ENCODE measurements at regions not wholly inside any gene's neighbourhood (a gene's known extent, or its start where the extent isn't known, plus 50 kb on each side); places are given as distances from the start of the nearest gene placed in this dataset.

GRCh38 chr12:19572920-19573558 is 133.7 kb downstream of the AEBP2 start:
- peak; percentile 65 for DNase-seq
- in situ Hi-C loops (cut with HindIII; ENCODE audit: low pct_ligation_motif_present, low pct_unique_long_range_greater_than_20kb, low sequenced_read_pairs): no loop called here

GRCh38 chr12:19573866-19574265 is 134.6 kb downstream of the AEBP2 start:
- in situ Hi-C loops (cut with HindIII; ENCODE audit: low pct_ligation_motif_present, low pct_unique_long_range_greater_than_20kb, low sequenced_read_pairs): no loop called here
- no peak for DNase-seq

- in situ Hi-C loops (cut with HindIII; ENCODE audit: low pct_ligation_motif_present, low pct_unique_long_range_greater_than_20kb, low sequenced_read_pairs): no loop called here
- DNase-seq: no peak
Measured at GRCh38 chr12:19574601-19575000, 135.3 kb downstream of the AEBP2 start.

- in situ Hi-C loops (cut with HindIII; ENCODE audit: low pct_ligation_motif_present, low pct_unique_long_range_greater_than_20kb, low sequenced_read_pairs): no loop called here
- peak; percentile 8 for DNase-seq
Measured at GRCh38 chr12:19575337-19576243, 136.3 kb downstream of the AEBP2 start.

- DNase-seq: no peak
- in situ Hi-C loops (cut with HindIII; ENCODE audit: low pct_ligation_motif_present, low pct_unique_long_range_greater_than_20kb, low sequenced_read_pairs): no loop called here
Measured at GRCh38 chr12:19576506-19577280, 137.4 kb downstream of the AEBP2 start.

GRCh38 chr12:19577281-19577530 is 137.9 kb downstream of the AEBP2 start:
- no peak for DNase-seq
- in situ Hi-C loops (cut with HindIII; ENCODE audit: low pct_ligation_motif_present, low pct_unique_long_range_greater_than_20kb, low sequenced_read_pairs): no loop called here

GRCh38 chr12:19584732-19585131 is 145.4 kb downstream of the AEBP2 start:
- in situ Hi-C loops (cut with HindIII; ENCODE audit: low pct_ligation_motif_present, low pct_unique_long_range_greater_than_20kb, low sequenced_read_pairs): no loop called here
- DNase-seq: no peak

GRCh38 chr12:19588951-19589350 is 149.7 kb downstream of the AEBP2 start:
- in situ Hi-C loops (cut with HindIII; ENCODE audit: low pct_ligation_motif_present, low pct_unique_long_range_greater_than_20kb, low sequenced_read_pairs): no loop called here
- no peak for DNase-seq

GRCh38 chr12:19591951-19592350 is 152.7 kb downstream of the AEBP2 start:
- no peak for DNase-seq
- in situ Hi-C loops (cut with HindIII; ENCODE audit: low pct_ligation_motif_present, low pct_unique_long_range_greater_than_20kb, low sequenced_read_pairs): no loop called here

- in situ Hi-C loops (cut with HindIII; ENCODE audit: low pct_ligation_motif_present, low pct_unique_long_range_greater_than_20kb, low sequenced_read_pairs): no loop called here
- DNase-seq: no peak
Measured at GRCh38 chr12:19596434-19597166, 157.3 kb downstream of the AEBP2 start.

- in situ Hi-C loops (cut with HindIII; ENCODE audit: low pct_ligation_motif_present, low pct_unique_long_range_greater_than_20kb, low sequenced_read_pairs): no loop called here
- no peak for DNase-seq
Measured at GRCh38 chr12:19597167-19598026, 158.1 kb downstream of the AEBP2 start.

- no peak for DNase-seq
- in situ Hi-C loops (cut with HindIII; ENCODE audit: low pct_ligation_motif_present, low pct_unique_long_range_greater_than_20kb, low sequenced_read_pairs): no loop called here
Measured at GRCh38 chr12:19605720-19606119, 166.4 kb downstream of the AEBP2 start.

- in situ Hi-C loops (cut with HindIII; ENCODE audit: low pct_ligation_motif_present, low pct_unique_long_range_greater_than_20kb, low sequenced_read_pairs): no loop called here
- no peak for DNase-seq
Measured at GRCh38 chr12:19608039-19608438, 168.7 kb downstream of the AEBP2 start.

GRCh38 chr12:19613051-19613535 is 173.8 kb downstream of the AEBP2 start:
- no peak for DNase-seq
- in situ Hi-C loops (cut with HindIII; ENCODE audit: low pct_ligation_motif_present, low pct_unique_long_range_greater_than_20kb, low sequenced_read_pairs): no loop called here

- in situ Hi-C loops (cut with HindIII; ENCODE audit: low pct_ligation_motif_present, low pct_unique_long_range_greater_than_20kb, low sequenced_read_pairs): no loop called here
- DNase-seq: no peak
Measured at GRCh38 chr12:19614601-19615383, 175.5 kb downstream of the AEBP2 start.

GRCh38 chr12:19615384-19615725 is 176.1 kb downstream of the AEBP2 start:
- DNase-seq: no peak
- in situ Hi-C loops (cut with HindIII; ENCODE audit: low pct_ligation_motif_present, low pct_unique_long_range_greater_than_20kb, low sequenced_read_pairs): no loop called here

GRCh38 chr12:19616781-19617180 is 177.5 kb downstream of the AEBP2 start:
- in situ Hi-C loops (cut with HindIII; ENCODE audit: low pct_ligation_motif_present, low pct_unique_long_range_greater_than_20kb, low sequenced_read_pairs): no loop called here

More at GRCh38 chr12:19616781-19617180, 177.5 kb downstream of the AEBP2 start:
- DNase-seq: no peak
